Spleen (tissue), 11 donors: ENCODE measurements at regions not wholly inside any gene's neighbourhood (a gene's known extent, or its start where the extent isn't known, plus 50 kb on each side); places are given as distances from the start of the nearest gene placed in this dataset.

ENCODE experiments used
- DNase-seq: peaks from one replicate; pipeline ENCODE4 v3.0.0-alpha.2; 2020
- H3K27ac ChIP-seq, 8 donors: fragments of 200-600 bp; sonication (generic) in 7 of 8; 1 replicate in 4 of 8; 2 replicates in 4 of 8; pipeline versions ENCODE4 v1.5.0 to v1.8.0; 2016 to 2021; ENCODE audit warnings: inconsistent platforms in 4 of 8, mild to moderate bottlenecking in 4 of 8, moderate library complexity in 1 of 8
- H3K27me3 ChIP-seq, 7 donors: fragments of 200-600 bp; sonication (generic) in 6 of 7; replicated peaks in 1 of 7; 1 replicate in 4 of 7; 2 replicates in 3 of 7; pipeline versions ENCODE4 v1.5.0 to v1.8.0; 2016 to 2021; ENCODE audit warnings: inconsistent platforms in 3 of 7, mild to moderate bottlenecking in 1 of 7
- H3K36me3 ChIP-seq, 6 donors: fragments of 200-600 bp; sonication (generic) in 5 of 6; 1 replicate in 4 of 6; 2 replicates in 2 of 6; pipeline versions ENCODE4 v1.5.0 to v1.8.0; 2016 to 2021; ENCODE audit warnings: inconsistent platforms in 2 of 6
- H3K4me1 ChIP-seq, 6 donors: fragments of 200-600 bp; sonication (generic) in 5 of 6; 1 replicate in 3 of 6; 2 replicates in 3 of 6; pipeline versions ENCODE4 v1.5.0 to v1.8.0; 2016 to 2021; ENCODE audit warnings: inconsistent platforms in 3 of 6
- H3K4me3 ChIP-seq, 8 donors: fragments of 200-600 bp; sonication (generic) in 7 of 8; 1 replicate in 4 of 8; 2 replicates in 4 of 8; pipeline versions ENCODE4 v1.5.0 to v1.8.0; 2016 to 2021; ENCODE audit warnings: inconsistent platforms in 4 of 8, mild to moderate bottlenecking in 4 of 8, moderate library complexity in 2 of 8
- H3K9me3 ChIP-seq, 8 donors: fragments of 200-600 bp; sonication (generic) in 7 of 8; 1 replicate in 4 of 8; 2 replicates in 4 of 8; pipeline versions ENCODE4 v1.5.0 to v1.8.0; 2016 to 2021; ENCODE audit warnings: inconsistent platforms in 4 of 8
- POLR2A ChIP-seq, 3 donors: fragments of 450-650 bp; IDR thresholded peaks; one replicate each; pipeline ENCODE4 v1.5.1; 2017; ENCODE audit warnings: antibody characterized with exemption in 3 of 3, mild to moderate bottlenecking in 1 of 3
- POLR2AphosphoS5 ChIP-seq, 3 donors: sonication (generic); formaldehyde crosslinking; IDR thresholded peaks; one replicate each; pipeline ENCODE4 v1.5.1; 2017; ENCODE audit warnings: antibody characterized with exemption in 3 of 3
- WGBS, 5 donors: extraction: QIAGEN DNeasy Blood & Tissue Kit in 3 of 5; methylation state at CpG; one replicate each; pipeline versions ENCODE4 v1.1.5 to v1.1.7; 2013 to 2018; 5-methylcytosine and 5-hydroxymethylcytosine counted together
- intact Hi-C: fragments of 100-400 bp; cut with DNase I; formaldehyde crosslinking; loops from one replicate; pipeline ENCODE4 v1.15.0; 2023; ENCODE audit warnings: low total_unique reads
- TF ChIP-seq, protein P1 (sequence below), 11 experiments: fragments of 200-600 bp in 7 of 11; fragments of 450-650 bp in 4 of 11; sonication (generic) in 4 of 11; IDR thresholded peaks in 8 of 11; conservative IDR thresholded peaks in 3 of 11; 1 replicate in 7 of 11; 2 replicates in 4 of 11; pipeline versions ENCODE4 v1.4.0 to v1.8.0; 2016 to 2021; ENCODE audit warnings: antibody characterized with exemption in 11 of 11, inconsistent platforms in 4 of 11, mild to moderate bottlenecking in 1 of 11
- donor health status: healthy with polysubstance abuse.
- donor health status: DM: no; HTN: no; CAD: no; lungs with moderate emphysema.
- donor health status: DM: no; HTN: no; CAD: no.
- donor health status: Bipolar disorder and iron deficiency.
- donor health status: healthy.
- donor health status: DM: no; HTN: no; CAD: no.
- donor health status: DM: yes; HTN: yes; CAD: no.

DNA sequence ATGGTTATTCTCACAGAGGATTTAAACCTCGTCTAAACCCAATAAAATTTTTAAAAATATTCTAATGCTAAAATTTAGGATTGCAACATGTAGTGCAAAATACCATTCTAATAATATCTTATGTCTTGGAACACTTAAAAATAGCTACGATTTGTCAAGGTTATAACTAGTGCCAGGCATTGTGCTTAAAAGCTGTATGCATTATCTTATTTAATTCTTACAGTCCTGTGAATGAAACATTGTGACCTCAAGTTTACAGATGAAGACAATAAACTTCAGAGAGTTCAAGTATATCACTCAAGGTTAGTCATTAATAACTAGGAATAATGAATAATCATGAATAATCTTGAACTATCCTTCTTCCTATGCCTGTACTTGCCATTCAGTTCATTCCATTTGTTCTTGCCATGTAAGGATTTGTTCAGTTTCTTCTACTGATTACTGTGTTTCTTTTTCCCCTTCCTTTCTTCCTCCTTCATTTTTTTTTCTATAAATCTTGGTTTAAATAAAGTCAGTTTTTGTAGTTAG, 897.6 kb upstream of the NR2F2 start:
- Histone ChIP-seq H3K9me3 (peaks cover 0 to 6% (median 0%) of the 10 kb centered on the region in 8 donors), H3K4me3 (no peak overlapping the region), H3K4me1 (no peaks in the 10 kb centered on the region), H3K27me3 (no peaks in the 10 kb centered on the region), H3K36me3 (no peaks in the 10 kb centered on the region), H3K27ac (peak overlapping the region in 2 of 8 donors; percentile 4)
- WGBS, 5 donors = 51 to 79% (median 67%) methylated on average over 2 of the region's 2 CpGs
- intact Hi-C loops = no loop called here
- no peak for TF ChIP-seq POLR2A (IDR thresholded peaks at IDR 0.05)
- no peak for TF ChIP-seq POLR2AphosphoS5 (IDR thresholded peaks at IDR 0.05)
- TF ChIP-seq, protein P1, sequence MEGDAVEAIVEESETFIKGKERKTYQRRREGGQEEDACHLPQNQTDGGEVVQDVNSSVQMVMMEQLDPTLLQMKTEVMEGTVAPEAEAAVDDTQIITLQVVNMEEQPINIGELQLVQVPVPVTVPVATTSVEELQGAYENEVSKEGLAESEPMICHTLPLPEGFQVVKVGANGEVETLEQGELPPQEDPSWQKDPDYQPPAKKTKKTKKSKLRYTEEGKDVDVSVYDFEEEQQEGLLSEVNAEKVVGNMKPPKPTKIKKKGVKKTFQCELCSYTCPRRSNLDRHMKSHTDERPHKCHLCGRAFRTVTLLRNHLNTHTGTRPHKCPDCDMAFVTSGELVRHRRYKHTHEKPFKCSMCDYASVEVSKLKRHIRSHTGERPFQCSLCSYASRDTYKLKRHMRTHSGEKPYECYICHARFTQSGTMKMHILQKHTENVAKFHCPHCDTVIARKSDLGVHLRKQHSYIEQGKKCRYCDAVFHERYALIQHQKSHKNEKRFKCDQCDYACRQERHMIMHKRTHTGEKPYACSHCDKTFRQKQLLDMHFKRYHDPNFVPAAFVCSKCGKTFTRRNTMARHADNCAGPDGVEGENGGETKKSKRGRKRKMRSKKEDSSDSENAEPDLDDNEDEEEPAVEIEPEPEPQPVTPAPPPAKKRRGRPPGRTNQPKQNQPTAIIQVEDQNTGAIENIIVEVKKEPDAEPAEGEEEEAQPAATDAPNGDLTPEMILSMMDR (IDR thresholded peaks at IDR 0.05 in 8 of 11, conservative IDR thresholded peaks at IDR 0.05 in 3 of 11) = no peak
- no peak for DNase-seq

DNA sequence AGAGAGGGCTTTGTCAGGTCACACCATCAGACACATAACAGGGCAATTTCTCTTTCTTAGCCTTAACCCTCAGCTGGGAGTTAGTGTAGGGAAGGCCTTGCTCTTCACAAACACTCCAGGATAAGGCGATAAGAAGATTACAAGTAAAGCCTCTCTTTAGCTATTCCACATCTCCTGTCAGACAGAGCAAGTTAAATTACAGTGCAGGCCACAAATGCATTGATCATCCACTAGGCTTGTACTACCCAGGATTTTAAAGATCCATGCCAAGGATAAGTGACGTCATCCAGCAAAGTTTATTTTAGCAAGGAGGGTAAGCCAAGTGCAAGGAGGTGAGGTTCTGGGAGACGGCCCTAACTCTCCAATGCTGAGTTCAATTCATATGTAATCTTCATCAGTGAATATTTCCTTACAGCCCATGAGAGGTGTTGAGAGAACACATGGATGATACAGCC, 890.6 kb upstream of the NR2F2 start:
- WGBS, 5 donors = 69 to 89% (median 82%) methylated on average over 3 of the region's 3 CpGs
- H3K9me3 ChIP-seq = no peaks in the 10 kb centered on the region
- no peaks in the 10 kb centered on the region for H3K27me3 ChIP-seq
- no peaks in the 10 kb centered on the region for H3K4me1 ChIP-seq
- TF ChIP-seq POLR2A (IDR thresholded peaks at IDR 0.05) (no peak), POLR2AphosphoS5 (IDR thresholded peaks at IDR 0.05) (no peak)
- TF ChIP-seq, protein P1 (IDR thresholded peaks at IDR 0.05 in 8 of 11, conservative IDR thresholded peaks at IDR 0.05 in 3 of 11) = no peak
- H3K4me3 ChIP-seq = no peak overlapping the region
- H3K36me3 ChIP-seq = no peaks in the 10 kb centered on the region
- DNase-seq = no peak
- H3K27ac ChIP-seq = peak overlapping the region in 7 of 8 donors; percentile 10 to 73 (median 53)
- intact Hi-C loops = no loop called here

DNA sequence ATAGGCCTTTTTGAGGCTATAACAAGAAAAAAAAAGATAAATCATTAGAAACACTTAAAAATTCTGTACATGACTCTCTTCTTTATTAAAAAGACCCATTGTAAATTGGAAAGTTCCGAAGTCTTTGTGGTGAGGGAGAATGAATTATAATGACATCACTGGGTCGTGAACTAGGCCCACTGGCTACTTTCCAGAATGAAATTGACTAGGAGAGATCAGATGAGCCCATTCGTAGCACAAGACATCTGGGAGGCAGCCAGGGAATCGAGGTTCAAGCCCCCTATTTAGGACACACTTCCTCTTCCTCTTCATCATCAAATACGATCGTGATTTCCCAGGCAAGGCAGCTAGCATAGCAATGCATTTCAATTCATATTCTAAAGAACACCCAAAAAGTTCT, 889.8 kb upstream of the NR2F2 start:
- no peaks in the 10 kb centered on the region for H3K4me1 ChIP-seq
- H3K4me3 ChIP-seq = no peak overlapping the region
- H3K9me3 ChIP-seq = no peaks in the 10 kb centered on the region
- DNase-seq = no peak
- H3K27ac ChIP-seq = peak overlapping the region in 7 of 8 donors; percentile 12 to 73 (median 53)
- H3K36me3 ChIP-seq = no peaks in the 10 kb centered on the region
- peak in 1 of 3 donors; percentile 71 for TF ChIP-seq POLR2AphosphoS5 (IDR thresholded peaks at IDR 0.05)
- TF ChIP-seq, protein P1 (IDR thresholded peaks at IDR 0.05 in 8 of 11, conservative IDR thresholded peaks at IDR 0.05 in 3 of 11) = no peak
- H3K27me3 ChIP-seq = no peaks in the 10 kb centered on the region
- intact Hi-C loops = no loop called here
- WGBS, 5 donors = 38 to 71% (median 50%) methylated on average over 6 of the region's 6 CpGs

DNA sequence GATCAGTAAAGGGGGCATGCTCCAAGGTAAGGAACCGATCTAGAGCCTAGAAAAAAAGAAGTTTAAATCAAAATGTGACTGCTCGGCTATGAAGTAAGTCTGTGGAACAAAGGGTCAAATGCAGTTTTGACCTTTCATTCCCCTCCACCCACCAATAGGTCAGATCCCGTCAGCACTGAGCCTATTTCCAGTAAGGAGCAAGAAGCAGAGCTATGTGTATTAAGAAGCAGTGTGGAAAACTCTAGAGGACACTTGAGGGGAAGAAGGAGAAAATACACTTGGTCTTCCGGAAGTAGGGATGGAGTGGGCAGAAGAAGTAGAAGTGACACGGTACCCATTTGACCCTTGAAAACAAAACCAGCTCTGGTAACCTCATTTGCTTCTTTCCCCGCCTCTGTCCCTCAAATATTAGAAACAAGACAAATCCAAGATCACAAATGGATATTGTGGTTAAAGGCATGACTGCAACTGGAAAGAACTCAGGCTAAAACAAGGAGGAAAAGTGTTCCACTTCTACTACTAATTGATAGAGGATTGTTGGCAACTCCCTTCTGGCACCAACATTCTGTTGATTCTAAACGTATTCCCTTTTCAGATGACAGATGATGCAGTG, 888.3 kb upstream of the NR2F2 start:
- Histone ChIP-seq H3K27me3 (no peaks in the 10 kb centered on the region), H3K4me3 (no peak overlapping the region), H3K27ac (peak overlapping the region in 7 of 8 donors; percentile 10 to 73 (median 57)), H3K36me3 (no peaks in the 10 kb centered on the region), H3K4me1 (peaks cover 0 to 12% (median 2%) of the 10 kb centered on the region in 6 donors), H3K9me3 (no peaks in the 10 kb centered on the region)
- WGBS, 5 donors = 65 to 79% (median 70%) methylated on average over 7 of the region's 7 CpGs
- intact Hi-C loops = no loop called here
- DNase-seq = no peak
- TF ChIP-seq POLR2A (IDR thresholded peaks at IDR 0.05) = no peak
- peak in 1 of 3 donors; percentile 74 for TF ChIP-seq POLR2AphosphoS5 (IDR thresholded peaks at IDR 0.05)
- TF ChIP-seq, protein P1 (IDR thresholded peaks at IDR 0.05 in 8 of 11, conservative IDR thresholded peaks at IDR 0.05 in 3 of 11) = no peak
